ENCODE measurements at regions not wholly inside any gene's neighbourhood (a gene's known extent, or its start where the extent isn't known, plus 50 kb on each side); places are given as distances from the start of the nearest gene placed in this dataset.

DNA sequence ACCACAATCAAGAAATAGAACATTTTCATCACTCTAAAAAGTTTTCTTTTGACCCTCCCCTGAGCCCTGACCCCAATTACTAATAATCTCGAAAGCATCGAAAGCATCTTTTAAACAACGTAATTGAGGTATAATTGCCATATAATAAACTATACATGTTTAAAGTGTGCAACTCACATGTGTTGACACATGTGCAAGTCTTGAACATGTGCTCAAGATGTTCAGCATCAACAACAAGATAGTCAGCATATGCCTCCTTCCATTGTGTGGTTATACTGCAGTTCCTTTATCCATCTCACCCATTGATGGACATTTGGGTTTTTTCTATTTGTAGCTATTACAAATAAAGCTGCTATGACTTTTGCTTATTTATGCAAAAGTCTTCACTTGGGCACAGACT lies 90.7 kb downstream of the RIPK4 start:
- no peak for TF ChIP-seq POLR2A (IDR thresholded peaks at IDR 0.05; ENCODE audit: extremely low read depth, insufficient read length)
- TF ChIP-seq CTCF (IDR thresholded peaks at IDR 0.05; ENCODE audit: low read depth, low read length) = no peak
- TF ChIP-seq MAX (IDR thresholded peaks at IDR 0.05; ENCODE audit: low read depth, low read length) = peak; percentile 56
- no peak for TF ChIP-seq MYC (IDR thresholded peaks at IDR 0.05; ENCODE audit: low read depth, low read length)

All from NB4 (cell line).